Transverse colon (tissue), 4 donors: ENCODE measurements at regions not wholly inside any gene's neighbourhood (a gene's known extent, or its start where the extent isn't known, plus 50 kb on each side); places are given as distances from the start of the nearest gene placed in this dataset.

Experiments
- POLR2A ChIP-seq: fragments of 450-650 bp; IDR thresholded peaks from one replicate; pipeline ENCODE4 v1.6.1; 2016; ENCODE audit warnings: antibody characterized with exemption, mild to moderate bottlenecking, moderate library complexity
- POLR2AphosphoS5 ChIP-seq, 3 donors: sonication (generic); formaldehyde crosslinking; IDR thresholded peaks; one replicate each; pipeline ENCODE4 v1.6.1; 2016; ENCODE audit warnings: antibody characterized with exemption in 3 of 3
- TF ChIP-seq, protein P1 (sequence below), 5 experiments: fragments of 200-600 bp in 3 of 5; fragments of 450-650 bp in 2 of 5; sonication (generic) in 3 of 5; IDR thresholded peaks; 1 replicate in 2 of 5; 2 replicates in 3 of 5; pipeline ENCODE4 v1.5.1; 2016 to 2017; ENCODE audit warnings: antibody characterized with exemption in 5 of 5, inconsistent platforms in 3 of 5, mild to moderate bottlenecking in 2 of 5, moderate library complexity in 1 of 5

- TF ChIP-seq, protein P1, sequence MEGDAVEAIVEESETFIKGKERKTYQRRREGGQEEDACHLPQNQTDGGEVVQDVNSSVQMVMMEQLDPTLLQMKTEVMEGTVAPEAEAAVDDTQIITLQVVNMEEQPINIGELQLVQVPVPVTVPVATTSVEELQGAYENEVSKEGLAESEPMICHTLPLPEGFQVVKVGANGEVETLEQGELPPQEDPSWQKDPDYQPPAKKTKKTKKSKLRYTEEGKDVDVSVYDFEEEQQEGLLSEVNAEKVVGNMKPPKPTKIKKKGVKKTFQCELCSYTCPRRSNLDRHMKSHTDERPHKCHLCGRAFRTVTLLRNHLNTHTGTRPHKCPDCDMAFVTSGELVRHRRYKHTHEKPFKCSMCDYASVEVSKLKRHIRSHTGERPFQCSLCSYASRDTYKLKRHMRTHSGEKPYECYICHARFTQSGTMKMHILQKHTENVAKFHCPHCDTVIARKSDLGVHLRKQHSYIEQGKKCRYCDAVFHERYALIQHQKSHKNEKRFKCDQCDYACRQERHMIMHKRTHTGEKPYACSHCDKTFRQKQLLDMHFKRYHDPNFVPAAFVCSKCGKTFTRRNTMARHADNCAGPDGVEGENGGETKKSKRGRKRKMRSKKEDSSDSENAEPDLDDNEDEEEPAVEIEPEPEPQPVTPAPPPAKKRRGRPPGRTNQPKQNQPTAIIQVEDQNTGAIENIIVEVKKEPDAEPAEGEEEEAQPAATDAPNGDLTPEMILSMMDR (IDR thresholded peaks at IDR 0.05): no peak
- TF ChIP-seq POLR2AphosphoS5 (IDR thresholded peaks at IDR 0.05) (no peak), POLR2A (no peak)
Observed at GRCh38 chr11:115921986-115922385, 417.8 kb upstream of the CADM1 start.
